ENCODE measurements at regions not wholly inside any gene's neighbourhood (a gene's known extent, or its start where the extent isn't known, plus 50 kb on each side); places are given as distances from the start of the nearest gene placed in this dataset.
"Not testable (repeated sequence)": the region's sequence is repeated elsewhere in the genome, so short reads cannot be mapped to it uniquely, and the experiment has no call there.

DNA sequence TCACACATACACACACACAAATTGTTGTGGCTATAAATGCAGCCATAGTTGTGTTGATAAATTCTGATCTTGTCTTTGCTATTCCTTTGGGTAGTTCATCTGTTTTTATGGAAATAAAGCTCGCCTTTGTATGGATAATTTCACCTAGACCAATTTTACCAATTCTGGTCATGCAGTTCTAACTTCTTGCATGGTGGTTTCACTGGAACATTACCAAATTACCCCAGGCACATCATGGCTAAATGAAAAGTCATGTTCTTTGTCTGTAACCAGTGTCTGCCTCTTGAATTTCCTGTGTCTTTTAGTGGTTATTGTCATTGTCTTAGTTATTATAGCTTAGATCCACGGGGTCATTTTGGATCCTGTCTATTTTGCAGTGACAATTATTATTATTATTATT lies 50.3 kb upstream of the TMC1 start:
- DNase-seq (ENCODE audit: low read depth), result peak; percentile 86

DNA sequence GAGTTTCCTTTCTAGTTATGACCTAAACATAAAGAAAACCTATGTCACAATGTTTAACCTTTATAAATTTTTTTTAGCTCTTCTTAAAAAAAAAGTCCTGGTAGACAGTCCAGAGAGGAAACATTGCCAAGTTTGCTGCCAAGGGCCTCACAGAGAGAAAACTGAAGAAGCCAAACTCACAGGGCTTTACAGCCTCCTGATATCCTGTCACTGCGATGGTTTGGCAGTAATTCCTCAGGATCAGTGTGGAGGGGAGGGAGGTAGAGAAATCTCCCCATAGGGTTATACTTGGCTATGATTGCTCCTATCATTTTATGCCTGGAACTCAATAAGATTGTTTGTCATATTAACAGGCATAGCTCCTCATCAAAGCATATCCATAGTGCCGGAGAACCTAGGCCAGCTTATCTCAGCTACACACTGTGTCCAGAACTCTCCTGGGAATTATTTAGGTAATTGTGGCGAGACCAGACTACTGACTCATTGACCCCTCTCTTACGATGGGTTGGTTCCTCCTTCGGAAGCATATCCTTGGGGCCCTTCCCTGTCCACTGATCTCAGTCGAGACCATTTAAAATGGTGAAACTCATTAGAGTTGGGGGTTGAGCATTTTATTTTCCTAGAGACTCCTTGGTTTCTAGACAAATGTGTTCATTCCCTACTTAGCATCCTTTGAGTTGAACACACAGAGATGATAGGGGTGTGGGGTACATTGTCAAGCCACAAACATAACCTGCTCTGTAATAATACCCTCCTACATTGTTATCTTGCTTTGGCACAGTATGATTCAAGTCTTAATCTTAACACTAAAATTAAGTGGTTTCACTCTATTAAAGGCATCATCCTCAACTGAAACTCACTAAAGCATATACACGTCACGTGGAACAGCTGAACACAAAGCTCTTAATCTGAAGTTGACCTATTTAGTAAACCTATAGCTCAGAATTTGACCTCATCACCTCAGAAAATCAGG lies 53.4 kb upstream of the TMC1 start:
- peak; percentile 85 for DNase-seq (ENCODE audit: low read depth)

DNA sequence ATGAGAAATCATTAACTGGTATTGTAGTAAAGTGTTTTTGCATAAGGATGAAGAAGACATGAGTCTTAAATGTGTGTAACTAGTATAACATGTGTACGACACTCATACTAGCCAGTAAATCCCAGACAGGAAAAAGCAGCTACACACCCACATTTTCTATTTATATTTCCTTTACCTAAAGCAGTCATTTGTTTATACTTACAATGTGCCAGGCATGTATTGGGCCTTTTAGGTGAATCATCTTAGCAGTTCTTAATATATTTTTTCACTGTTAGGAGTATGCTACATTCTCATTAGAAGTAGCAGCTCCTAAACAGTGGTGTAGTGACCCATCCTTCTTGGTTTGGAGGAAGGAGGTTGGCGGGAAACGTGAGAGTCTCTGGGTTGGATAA lies 55.8 kb upstream of the TMC1 start:
- no peak for DNase-seq (ENCODE audit: low read depth)

DNA sequence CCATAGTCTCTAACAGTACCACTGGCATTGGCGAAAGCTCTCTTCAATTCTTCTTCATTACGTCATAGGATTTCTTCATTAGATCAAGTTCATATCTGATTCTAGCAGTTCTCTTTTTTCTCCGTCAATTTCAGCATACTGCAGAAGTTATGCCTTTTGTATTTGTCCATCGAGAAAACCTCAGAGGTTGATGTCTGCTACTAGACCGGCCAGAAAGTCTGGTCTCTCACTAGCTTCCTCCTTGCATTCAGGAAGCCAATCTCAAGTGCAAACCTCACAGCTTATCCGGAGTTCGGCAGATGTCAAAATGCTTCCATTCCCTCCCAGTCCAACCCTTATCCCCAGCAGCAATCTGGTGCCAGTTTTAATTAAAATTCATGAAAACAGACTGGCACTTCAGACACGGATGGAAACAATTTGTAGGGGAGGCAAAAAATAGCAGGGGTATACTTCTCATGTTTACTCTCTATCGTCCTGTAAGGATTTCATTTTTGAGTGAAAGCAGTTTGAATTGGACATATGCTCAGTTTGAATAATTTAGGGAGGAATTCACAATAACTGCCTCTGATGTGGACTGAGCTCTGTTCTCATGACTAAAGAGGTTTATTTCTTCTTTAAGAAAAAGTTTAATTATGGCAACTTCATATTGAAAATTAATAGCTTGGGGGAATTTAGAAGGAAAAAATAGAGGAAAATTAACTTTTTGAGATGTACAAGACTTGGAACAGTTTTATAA lies 56.4 kb upstream of the TMC1 start:
- DNase-seq (ENCODE audit: low read depth), result no peak

DNA sequence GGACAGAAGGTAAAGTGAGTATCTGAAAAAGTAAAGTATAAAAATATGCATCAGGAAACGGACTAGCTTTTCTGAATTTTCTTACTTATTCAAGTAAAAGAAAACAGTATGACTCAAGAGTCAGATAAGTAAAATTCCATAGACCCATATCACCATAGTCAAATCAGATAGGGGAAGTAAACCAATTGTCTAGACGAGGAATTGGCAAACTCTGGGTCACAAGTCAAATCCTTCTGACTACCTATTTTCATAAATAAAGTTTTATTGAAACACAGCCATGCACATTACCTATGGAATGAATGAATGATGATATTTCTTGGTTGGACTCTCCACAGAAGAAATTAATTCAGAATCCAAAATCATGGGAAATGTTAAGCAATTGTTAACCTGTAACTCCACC lies 59.1 kb upstream of the TMC1 start:
- DNase-seq (ENCODE audit: low read depth), result no peak

GRCh38 chr9:72460342-72461312 lies 60.8 kb upstream of the TMC1 start:
- no peak for DNase-seq (ENCODE audit: low read depth)

- DNase-seq (ENCODE audit: low read depth), result no peak
Measured at GRCh38 chr9:72459308-72459707, 62.1 kb upstream of the TMC1 start.

DNA sequence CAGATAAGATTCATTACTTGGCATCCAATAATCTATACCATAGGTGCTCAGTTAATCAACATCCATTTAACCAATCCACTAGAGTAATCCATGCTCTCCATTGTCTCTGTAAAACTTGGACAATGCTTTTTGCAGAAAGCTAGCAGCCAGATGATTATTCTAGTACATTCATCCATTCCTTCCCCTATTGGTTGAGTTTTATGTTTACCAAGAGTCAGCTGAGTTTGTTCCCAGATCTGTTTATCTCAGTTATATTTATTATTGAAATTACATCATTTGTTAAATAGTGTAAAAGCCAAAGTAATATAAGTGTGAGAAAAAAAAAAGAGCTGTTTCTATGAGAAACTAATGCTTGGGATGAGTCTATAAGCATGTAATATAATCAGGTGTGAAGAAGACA lies 63.3 kb upstream of the TMC1 start:
- no peak for DNase-seq (ENCODE audit: low read depth)

- DNase-seq (ENCODE audit: low read depth), result no peak
Measured at GRCh38 chr9:72457366-72457765, 64.0 kb upstream of the TMC1 start.

DNA sequence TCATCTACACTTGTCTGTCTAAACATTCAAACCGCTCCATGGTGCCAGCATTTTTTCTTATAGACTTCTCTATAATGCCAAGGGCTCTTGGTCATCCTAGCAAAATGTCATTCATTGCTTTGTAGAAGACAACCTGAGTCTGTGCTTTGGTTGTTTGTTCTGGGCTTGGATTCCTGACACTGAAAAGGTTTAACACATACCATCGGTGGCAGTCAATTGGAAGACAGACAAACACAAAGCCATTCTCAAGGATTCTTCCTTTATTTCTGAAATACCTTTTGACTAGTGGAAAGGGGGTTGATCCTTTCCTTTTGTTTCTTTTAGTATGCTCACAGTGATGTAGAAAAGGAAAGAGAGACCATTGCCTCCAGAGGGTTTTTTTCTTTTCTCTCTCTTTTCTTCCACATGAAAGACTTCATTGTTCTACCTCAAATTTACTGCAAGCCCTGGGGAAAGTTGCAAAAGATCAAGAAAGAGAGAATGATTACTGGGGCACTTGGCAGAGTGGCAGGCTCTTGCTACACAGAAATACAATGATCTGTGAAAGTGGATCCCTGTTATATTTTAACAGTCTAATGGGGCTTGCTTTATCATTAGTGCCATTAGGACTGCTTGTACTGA lies 66.4 kb upstream of the TMC1 start:
- DNase-seq (ENCODE audit: low read depth), result no peak

DNA sequence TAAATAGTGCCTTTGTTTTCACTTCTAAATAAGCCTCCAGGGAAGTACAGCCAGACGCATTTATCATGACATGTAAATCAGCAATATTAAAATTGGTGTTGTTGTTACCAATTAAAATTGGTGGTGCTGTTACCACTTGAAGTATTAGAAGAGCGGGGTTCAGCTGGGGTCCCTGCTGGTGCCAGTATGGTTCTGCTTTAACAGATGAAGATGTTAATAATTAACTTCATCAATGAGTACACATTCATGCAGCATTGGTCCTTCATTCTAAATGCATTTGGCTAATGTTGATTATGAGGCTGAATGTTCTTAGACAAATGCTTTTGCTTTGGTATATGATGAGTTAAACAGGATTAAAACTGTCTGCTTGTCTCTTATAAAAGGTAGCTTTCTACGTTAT lies 67.6 kb upstream of the TMC1 start:
- DNase-seq (ENCODE audit: low read depth), result no peak

- DNase-seq (ENCODE audit: low read depth), result not testable (repeated sequence)
Measured at GRCh38 chr9:72446241-72446640, 75.2 kb upstream of the TMC1 start.

DNA sequence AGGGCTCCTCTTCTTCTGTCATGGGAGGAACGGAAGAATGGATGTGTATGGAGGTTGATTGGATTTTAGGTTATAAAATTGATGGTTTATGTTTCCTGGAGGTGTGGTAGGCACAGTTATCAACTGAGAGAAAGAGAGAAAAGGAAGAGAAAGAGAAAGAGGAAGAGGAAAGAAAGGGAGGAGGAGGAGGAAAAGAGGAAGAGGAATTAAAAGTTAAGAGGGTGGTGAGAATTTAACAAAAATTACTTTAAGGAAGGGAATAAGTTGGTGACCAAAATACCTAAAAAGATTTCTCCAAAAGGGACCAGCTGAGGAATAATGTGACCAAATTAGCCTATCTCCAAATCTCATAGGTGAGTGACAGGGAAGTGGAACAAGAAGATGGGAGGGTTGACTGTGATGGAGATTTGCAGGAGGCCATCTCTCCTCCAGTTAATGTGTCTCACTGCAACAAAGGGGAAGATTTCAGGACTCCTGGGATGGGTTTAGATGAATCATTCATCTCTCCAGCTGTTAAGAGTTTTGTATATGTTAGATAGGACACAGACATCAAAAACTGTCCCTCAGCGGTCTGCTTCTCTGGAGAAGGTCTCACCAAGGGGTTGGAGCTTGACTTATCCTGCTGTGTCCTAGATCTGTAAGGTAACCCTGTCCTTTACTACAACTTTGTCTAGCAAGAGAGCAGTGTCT lies 76.0 kb upstream of the TMC1 start:
- DNase-seq (ENCODE audit: low read depth), result peak; percentile 46

DNA sequence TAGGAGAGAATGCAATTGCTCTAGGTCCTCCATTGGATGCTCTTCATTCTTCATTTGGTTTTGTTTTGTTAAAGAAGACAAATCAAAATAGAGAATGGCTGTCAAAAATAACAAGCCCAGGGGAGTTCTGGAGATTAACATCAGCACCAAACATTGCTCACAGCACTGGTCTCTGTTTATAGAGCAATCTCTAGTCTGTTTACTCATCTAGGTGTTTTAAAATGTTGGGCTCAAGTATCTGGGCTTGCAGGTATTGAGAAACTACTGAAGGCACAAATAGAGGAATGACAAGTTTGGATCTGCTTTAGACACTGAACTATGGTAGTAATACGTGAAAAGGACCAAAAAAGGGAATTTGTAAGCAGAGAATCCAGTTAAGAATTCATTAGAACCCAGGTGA lies 77.0 kb upstream of the TMC1 start:
- DNase-seq (ENCODE audit: low read depth), result no peak

DNA sequence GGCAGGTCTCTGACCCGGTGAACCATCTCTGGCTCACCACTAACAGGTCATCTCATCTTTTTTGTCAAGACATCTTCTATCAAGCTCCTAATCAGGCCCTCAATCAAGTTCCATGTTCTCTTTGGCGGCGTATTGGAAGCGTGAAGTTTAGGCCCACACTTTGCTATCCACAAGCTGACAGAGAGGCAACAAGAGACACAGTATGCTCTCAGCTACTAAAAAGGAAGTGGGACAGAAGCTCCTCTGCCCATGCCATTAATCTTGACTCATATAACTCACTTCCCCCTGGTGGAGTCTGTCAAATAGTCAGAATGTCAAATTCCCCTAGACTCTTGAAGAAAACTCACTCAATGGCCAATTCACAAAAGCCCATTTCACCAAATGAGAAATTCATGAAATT lies 77.6 kb upstream of the TMC1 start:
- DNase-seq (ENCODE audit: low read depth), result peak; percentile 71

DNA sequence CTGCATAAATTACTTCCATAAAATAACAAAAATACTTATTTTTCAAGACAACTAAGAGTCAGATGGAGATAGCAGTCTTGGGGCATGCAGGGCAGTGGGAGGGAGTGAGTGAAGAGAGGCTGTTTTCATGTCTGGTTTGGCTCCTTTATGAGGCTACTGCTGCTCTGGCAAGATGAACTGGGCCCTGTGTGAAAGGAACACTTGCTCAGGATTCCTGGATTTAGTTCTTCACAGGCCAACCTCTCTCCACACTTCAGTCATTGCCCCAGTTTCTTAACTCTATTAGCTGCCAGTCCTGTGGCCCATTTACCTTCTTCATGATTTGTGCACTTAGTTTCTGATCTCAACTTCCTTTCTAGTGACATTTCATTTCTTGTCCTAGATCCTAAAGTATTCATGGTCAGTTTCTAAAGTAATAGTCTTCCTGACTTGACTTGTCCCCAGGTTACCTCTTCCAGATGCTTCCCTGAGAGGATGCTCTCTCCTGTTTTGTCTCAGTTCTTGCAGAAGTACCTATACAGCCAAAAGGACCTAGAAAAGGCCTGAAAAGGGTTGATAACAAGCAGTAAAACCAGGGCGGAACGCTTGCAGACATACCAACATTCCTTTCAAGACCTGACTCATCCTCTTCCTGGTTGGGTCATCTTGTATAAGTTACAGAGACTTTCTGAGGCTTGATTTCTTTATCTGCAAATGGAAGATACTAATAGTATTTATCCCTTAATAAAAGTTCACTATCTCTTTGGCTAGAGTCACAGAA lies 77.0 kb upstream of the ZFAND5 start:
- peak; percentile 89 for DNase-seq (ENCODE audit: low read depth)

- peak; percentile 28 for DNase-seq (ENCODE audit: low read depth)
Measured at GRCh38 chr9:72440992-72441847, 76.2 kb upstream of the ZFAND5 start.

DNA sequence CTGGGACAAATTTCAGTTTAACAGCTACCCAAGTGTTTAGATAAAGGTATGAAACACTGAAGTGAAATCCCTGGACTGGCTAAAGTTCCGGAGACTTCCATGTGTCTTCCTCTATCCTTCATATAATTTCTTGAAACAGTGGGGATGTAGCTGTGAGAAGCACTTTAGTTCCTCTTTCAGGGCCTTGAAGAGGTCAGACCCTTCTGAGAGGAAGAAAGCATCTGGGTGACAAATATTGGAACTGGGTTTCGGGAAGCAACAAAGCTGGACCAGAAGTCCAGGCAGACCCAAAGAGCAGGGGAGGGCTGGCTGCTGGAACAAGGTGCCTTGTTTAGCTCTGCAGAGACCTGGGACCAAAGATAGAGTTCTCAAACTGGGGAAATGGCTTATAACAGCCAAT lies 75.4 kb upstream of the ZFAND5 start:
- no peak for DNase-seq (ENCODE audit: low read depth)

- peak; percentile 70 for DNase-seq (ENCODE audit: low read depth)
Measured at GRCh38 chr9:72433616-72434267, 68.7 kb upstream of the ZFAND5 start.

Measured in RPMI7951 (cell line).